ENCODE measurements at regions not wholly inside any gene's neighbourhood (a gene's known extent, or its start where the extent isn't known, plus 50 kb on each side); places are given as distances from the start of the nearest gene placed in this dataset.

DNA sequence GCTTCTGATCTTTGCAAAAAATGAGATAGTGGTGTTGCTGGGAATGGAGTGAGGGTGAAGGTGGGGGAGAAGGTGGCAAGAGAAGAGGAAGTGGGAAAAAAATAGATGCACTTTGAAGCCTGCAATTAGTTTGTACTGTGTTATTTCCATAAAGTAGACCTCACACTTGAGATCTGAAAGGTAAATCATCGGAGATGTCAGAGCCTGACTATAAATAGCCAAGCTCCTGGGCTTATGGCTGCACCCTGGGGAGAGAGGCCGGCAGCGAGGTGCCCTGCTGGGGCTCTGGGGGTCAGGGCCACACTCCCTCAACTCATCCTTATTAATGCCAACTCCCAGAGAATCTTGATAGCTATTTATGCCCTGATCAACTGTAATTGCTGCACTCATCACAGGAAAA, 134.4 kb downstream of the NXPE2 start:
- TF ChIP-seq CTCF (IDR thresholded peaks at IDR 0.05), result no peak
- no peak for TF ChIP-seq EP300 (IDR thresholded peaks at IDR 0.05)
- TF ChIP-seq POLR2A (IDR thresholded peaks at IDR 0.05), result no peak
- no peak for TF ChIP-seq POLR2AphosphoS5 (IDR thresholded peaks at IDR 0.05)
